ENCODE measurements at regions not wholly inside any gene's neighbourhood (a gene's known extent, or its start where the extent isn't known, plus 50 kb on each side); places are given as distances from the start of the nearest gene placed in this dataset.
"Not testable (repeated sequence)": the region's sequence is repeated elsewhere in the genome, so short reads cannot be mapped to it uniquely, and the experiment has no call there.

GRCh38 chr3:10109-10996, 186.2 kb upstream of the CHL1 start:
- H3K4me1 ChIP-seq (replicated peaks in 1 of 2; ENCODE audit: control insufficient read depth in 2 of 2, insufficient read depth in 2 of 2, low read length in 2 of 2); H4K20me1 ChIP-seq (replicated peaks; ENCODE audit: control insufficient read depth, insufficient read depth, low read length); H3K9me1 ChIP-seq (ENCODE audit: control insufficient read depth, insufficient read depth, low read length); H3K36me3 ChIP-seq (ENCODE audit: control insufficient read depth, insufficient read depth, low read length); H3K4me3 ChIP-seq; H3K9me3 ChIP-seq (replicated peaks; ENCODE audit: control insufficient read depth, insufficient read depth, low read depth, low read length); H3K27me3 ChIP-seq (ENCODE audit: control insufficient read depth in 2 of 2, insufficient read depth in 2 of 2, low read length in 2 of 2); H3K27ac ChIP-seq (ENCODE audit: extremely low read depth, low read depth, low read length); H2AFZ ChIP-seq (ENCODE audit: low read depth, low read length); intact Hi-C loops (cut with micrococcal nuclease); POLR2A ChIA-PET; H3K79me2 ChIP-seq (ENCODE audit: control insufficient read depth, insufficient read depth, low read length); H3K9ac ChIP-seq (ENCODE audit: insufficient read depth in 1 of 2, low read depth in 2 of 2, low read length in 2 of 2); in situ Hi-C loops (cut with MboI); FAIRE-seq; ATAC-seq; BruUV-seq (replicated peaks); CTCF ChIA-PET (ENCODE audit: low intra/inter-chr PET ratio); H3K4me2 ChIP-seq (ENCODE audit: insufficient read depth, low read length): not testable (repeated sequence)
- TF ChIP-seq MAFF (IDR thresholded peaks at IDR 0.05; ENCODE audit: low read length) = peak; percentile 10; the same call in 1 of the 2 replicates
- TF ChIP-seq, protein P1, sequence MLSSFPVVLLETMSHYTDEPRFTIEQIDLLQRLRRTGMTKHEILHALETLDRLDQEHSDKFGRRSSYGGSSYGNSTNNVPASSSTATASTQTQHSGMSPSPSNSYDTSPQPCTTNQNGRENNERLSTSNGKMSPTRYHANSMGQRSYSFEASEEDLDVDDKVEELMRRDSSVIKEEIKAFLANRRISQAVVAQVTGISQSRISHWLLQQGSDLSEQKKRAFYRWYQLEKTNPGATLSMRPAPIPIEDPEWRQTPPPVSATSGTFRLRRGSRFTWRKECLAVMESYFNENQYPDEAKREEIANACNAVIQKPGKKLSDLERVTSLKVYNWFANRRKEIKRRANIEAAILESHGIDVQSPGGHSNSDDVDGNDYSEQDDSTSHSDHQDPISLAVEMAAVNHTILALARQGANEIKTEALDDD (IDR thresholded peaks at IDR 0.05) = peak; percentile 64
- TF ChIP-seq CBX3 (IDR thresholded peaks at IDR 0.05; ENCODE audit: borderline replicate concordance in 1 of 2, low read length in 2 of 2) = 0 out of 3 replicates have a peak, but pooled peaks of 1 of the 2 experiments have one; percentile 25
- peak; percentile 78 for TF ChIP-seq CREBBP (IDR thresholded peaks at IDR 0.05; ENCODE audit: low read depth, low read length)
- no CpG with 5 or more reads among the region's 15 CpGs for WGBS (ENCODE audit: insufficient coverage, low coverage, missing lambda C conversion rate)
- DNase-seq (ENCODE audit: extremely low read depth in 1 of 4, low spot score in 3 of 4) = peak in 1 of 4 experiments; percentile 12

All from K562 (cell line).